ENCODE measurements at regions not wholly inside any gene's neighbourhood (a gene's known extent, or its start where the extent isn't known, plus 50 kb on each side); places are given as distances from the start of the nearest gene placed in this dataset.

- ATAC-seq (ENCODE audit: low FRiP score), result no peak
- Histone ChIP-seq H3K4me1 (ENCODE audit: control insufficient read depth in 1 of 2, insufficient read depth in 2 of 2, low read length in 2 of 2) (no peaks in the 10 kb centered on the region), H3K9me3 (ENCODE audit: control insufficient read depth, low read length) (peaks cover 2% of the 10 kb centered on the region), H3K27ac (ENCODE audit: low read depth in 1 of 2, low read length in 2 of 2) (no peak overlapping the region), H3K36me3 (ENCODE audit: control insufficient read depth in 1 of 2, insufficient read depth in 2 of 2, low read length in 1 of 2) (no peaks in the 10 kb centered on the region), H3K27me3 (ENCODE audit: control insufficient read depth in 1 of 2, insufficient read depth in 2 of 2, low read length in 1 of 2) (no peaks in the 10 kb centered on the region), H3K4me3 (ENCODE audit: low read length in 2 of 2) (no peak overlapping the region)
- intact Hi-C loops (cut with DNase I), result no loop called here
- no peak for DNase-seq
- WGBS, 2 donors, result 53 to 64% methylated on average over 3 of the region's 3 CpGs
Observed at GRCh38 chr1:222161676-222162075, 386.2 kb downstream of the HHIPL2 start.

- 91 to 96% methylated on average over 1 of the region's 1 CpG for WGBS, 2 donors
Observed at GRCh38 chr1:222157612-222158011, 390.3 kb downstream of the HHIPL2 start.

GRCh38 chr1:222140206-222140605 lies 398.3 kb upstream of the DUSP10 start:
- Histone ChIP-seq H3K4me1 (ENCODE audit: control insufficient read depth in 1 of 2, insufficient read depth in 2 of 2, low read length in 2 of 2) (no peaks in the 10 kb centered on the region), H3K9me3 (ENCODE audit: control insufficient read depth, low read length) (no peaks in the 10 kb centered on the region), H3K27ac (ENCODE audit: low read depth in 1 of 2, low read length in 2 of 2) (no peak overlapping the region), H3K4me3 (ENCODE audit: low read length in 2 of 2) (no peak overlapping the region), H3K36me3 (ENCODE audit: control insufficient read depth in 1 of 2, insufficient read depth in 2 of 2, low read length in 1 of 2) (no peaks in the 10 kb centered on the region), H3K27me3 (ENCODE audit: control insufficient read depth in 1 of 2, insufficient read depth in 2 of 2, low read length in 1 of 2) (no peaks in the 10 kb centered on the region)
- ATAC-seq (ENCODE audit: low FRiP score) (no peak), DNase-seq (no peak)
- intact Hi-C loops (cut with DNase I), result no loop called here
- 22 to 28% methylated on average over 1 of the region's 1 CpG for WGBS, 2 donors

More at GRCh38 chr1:222157612-222158011, 390.3 kb downstream of the HHIPL2 start:
- Histone ChIP-seq H3K9me3 (ENCODE audit: control insufficient read depth, low read length) (peaks cover 3% of the 10 kb centered on the region), H3K27ac (ENCODE audit: low read depth in 1 of 2, low read length in 2 of 2) (no peak overlapping the region), H3K4me1 (ENCODE audit: control insufficient read depth in 1 of 2, insufficient read depth in 2 of 2, low read length in 2 of 2) (no peaks in the 10 kb centered on the region), H3K36me3 (ENCODE audit: control insufficient read depth in 1 of 2, insufficient read depth in 2 of 2, low read length in 1 of 2) (no peaks in the 10 kb centered on the region), H3K27me3 (ENCODE audit: control insufficient read depth in 1 of 2, insufficient read depth in 2 of 2, low read length in 1 of 2) (no peaks in the 10 kb centered on the region), H3K4me3 (ENCODE audit: low read length in 2 of 2) (no peak overlapping the region)
- ATAC-seq (ENCODE audit: low FRiP score) (no peak), DNase-seq (no peak)
- intact Hi-C loops (cut with DNase I), result no loop called here

GRCh38 chr1:222138095-222138494 lies 396.2 kb upstream of the DUSP10 start:
- DNase-seq, result no peak
- Histone ChIP-seq H3K27me3 (ENCODE audit: control insufficient read depth in 1 of 2, insufficient read depth in 2 of 2, low read length in 1 of 2) (no peaks in the 10 kb centered on the region), H3K4me1 (ENCODE audit: control insufficient read depth in 1 of 2, insufficient read depth in 2 of 2, low read length in 2 of 2) (no peaks in the 10 kb centered on the region), H3K4me3 (ENCODE audit: low read length in 2 of 2) (no peak overlapping the region), H3K27ac (ENCODE audit: low read depth in 1 of 2, low read length in 2 of 2) (no peak overlapping the region), H3K9me3 (ENCODE audit: control insufficient read depth, low read length) (no peaks in the 10 kb centered on the region), H3K36me3 (ENCODE audit: control insufficient read depth in 1 of 2, insufficient read depth in 2 of 2, low read length in 1 of 2) (no peaks in the 10 kb centered on the region)
- WGBS, 2 donors, result 90 to 97% methylated on average over 15 of the region's 15 CpGs
- ATAC-seq (ENCODE audit: low FRiP score), result no peak
- intact Hi-C loops (cut with DNase I), result no loop called here

- Histone ChIP-seq H3K4me3 (ENCODE audit: low read length in 2 of 2) (no peak overlapping the region), H3K4me1 (ENCODE audit: control insufficient read depth in 1 of 2, insufficient read depth in 2 of 2, low read length in 2 of 2) (no peaks in the 10 kb centered on the region), H3K27me3 (ENCODE audit: control insufficient read depth in 1 of 2, insufficient read depth in 2 of 2, low read length in 1 of 2) (no peaks in the 10 kb centered on the region), H3K27ac (ENCODE audit: low read depth in 1 of 2, low read length in 2 of 2) (no peak overlapping the region), H3K36me3 (ENCODE audit: control insufficient read depth in 1 of 2, insufficient read depth in 2 of 2, low read length in 1 of 2) (no peaks in the 10 kb centered on the region), H3K9me3 (ENCODE audit: control insufficient read depth, low read length) (no peaks in the 10 kb centered on the region)
- intact Hi-C loops (cut with DNase I), result no loop called here
- DNase-seq, result no peak
- ATAC-seq (ENCODE audit: low FRiP score), result no peak
- WGBS, 2 donors, result 72 to 79% methylated on average over 1 of the region's 1 CpG
Observed at GRCh38 chr1:222136869-222137268, 395.0 kb upstream of the DUSP10 start.

GRCh38 chr1:222129041-222129440 lies 387.2 kb upstream of the DUSP10 start:
- Histone ChIP-seq H3K4me3 (ENCODE audit: low read length in 2 of 2) (no peak overlapping the region), H3K27ac (ENCODE audit: low read depth in 1 of 2, low read length in 2 of 2) (no peak overlapping the region), H3K4me1 (ENCODE audit: control insufficient read depth in 1 of 2, insufficient read depth in 2 of 2, low read length in 2 of 2) (no peaks in the 10 kb centered on the region), H3K36me3 (ENCODE audit: control insufficient read depth in 1 of 2, insufficient read depth in 2 of 2, low read length in 1 of 2) (no peaks in the 10 kb centered on the region), H3K27me3 (ENCODE audit: control insufficient read depth in 1 of 2, insufficient read depth in 2 of 2, low read length in 1 of 2) (no peaks in the 10 kb centered on the region), H3K9me3 (ENCODE audit: control insufficient read depth, low read length) (peaks cover 2% of the 10 kb centered on the region)
- intact Hi-C loops (cut with DNase I), result no loop called here
- ATAC-seq (ENCODE audit: low FRiP score), result no peak
- no peak for DNase-seq

- WGBS, 2 donors, result 20 to 52% methylated on average over 3 of the region's 3 CpGs
- Histone ChIP-seq H3K9me3 (ENCODE audit: control insufficient read depth, low read length) (peaks cover 2% of the 10 kb centered on the region), H3K27me3 (ENCODE audit: control insufficient read depth in 1 of 2, insufficient read depth in 2 of 2, low read length in 1 of 2) (no peaks in the 10 kb centered on the region), H3K4me3 (ENCODE audit: low read length in 2 of 2) (no peak overlapping the region), H3K27ac (ENCODE audit: low read depth in 1 of 2, low read length in 2 of 2) (no peak overlapping the region), H3K36me3 (ENCODE audit: control insufficient read depth in 1 of 2, insufficient read depth in 2 of 2, low read length in 1 of 2) (no peaks in the 10 kb centered on the region), H3K4me1 (ENCODE audit: control insufficient read depth in 1 of 2, insufficient read depth in 2 of 2, low read length in 2 of 2) (no peaks in the 10 kb centered on the region)
- intact Hi-C loops (cut with DNase I), result no loop called here
- ATAC-seq (ENCODE audit: low FRiP score), result no peak
- no peak for DNase-seq
Observed at GRCh38 chr1:222127526-222128152, 385.8 kb upstream of the DUSP10 start.

- Histone ChIP-seq H3K27me3 (ENCODE audit: control insufficient read depth in 1 of 2, insufficient read depth in 2 of 2, low read length in 1 of 2) (no peaks in the 10 kb centered on the region), H3K36me3 (ENCODE audit: control insufficient read depth in 1 of 2, insufficient read depth in 2 of 2, low read length in 1 of 2) (no peaks in the 10 kb centered on the region), H3K9me3 (ENCODE audit: control insufficient read depth, low read length) (peaks cover 2% of the 10 kb centered on the region), H3K4me3 (ENCODE audit: low read length in 2 of 2) (no peak overlapping the region), H3K27ac (ENCODE audit: low read depth in 1 of 2, low read length in 2 of 2) (no peak overlapping the region), H3K4me1 (ENCODE audit: control insufficient read depth in 1 of 2, insufficient read depth in 2 of 2, low read length in 2 of 2) (no peaks in the 10 kb centered on the region)
- 83 to 86% methylated on average over 2 of the region's 2 CpGs for WGBS, 2 donors
- ATAC-seq (ENCODE audit: low FRiP score) (no peak), DNase-seq (no peak)
- intact Hi-C loops (cut with DNase I), result no loop called here
Observed at GRCh38 chr1:222127096-222127495, 385.2 kb upstream of the DUSP10 start.

GRCh38 chr1:222126052-222126451 lies 384.2 kb upstream of the DUSP10 start:
- no peaks in the 10 kb centered on the region for H3K36me3 ChIP-seq (ENCODE audit: control insufficient read depth in 1 of 2, insufficient read depth in 2 of 2, low read length in 1 of 2)
- no peak overlapping the region for H3K27ac ChIP-seq (ENCODE audit: low read depth in 1 of 2, low read length in 2 of 2)
- DNase-seq (no peak), ATAC-seq (ENCODE audit: low FRiP score) (no peak)
- no peak overlapping the region for H3K4me3 ChIP-seq (ENCODE audit: low read length in 2 of 2)
- H3K27me3 ChIP-seq (ENCODE audit: control insufficient read depth in 1 of 2, insufficient read depth in 2 of 2, low read length in 1 of 2), result no peaks in the 10 kb centered on the region
- H3K4me1 ChIP-seq (ENCODE audit: control insufficient read depth in 1 of 2, insufficient read depth in 2 of 2, low read length in 2 of 2), result no peaks in the 10 kb centered on the region
- peaks cover 2% of the 10 kb centered on the region for H3K9me3 ChIP-seq (ENCODE audit: control insufficient read depth, low read length)
- intact Hi-C loops (cut with DNase I), result no loop called here
- WGBS, 2 donors, result 84 to 90% methylated on average over 4 of the region's 4 CpGs
